ENCODE measurements at regions not wholly inside any gene's neighbourhood (a gene's known extent, or its start where the extent isn't known, plus 50 kb on each side); places are given as distances from the start of the nearest gene placed in this dataset.
"Not testable (repeated sequence)": the region's sequence is repeated elsewhere in the genome, so short reads cannot be mapped to it uniquely, and the experiment has no call there.

DNA sequence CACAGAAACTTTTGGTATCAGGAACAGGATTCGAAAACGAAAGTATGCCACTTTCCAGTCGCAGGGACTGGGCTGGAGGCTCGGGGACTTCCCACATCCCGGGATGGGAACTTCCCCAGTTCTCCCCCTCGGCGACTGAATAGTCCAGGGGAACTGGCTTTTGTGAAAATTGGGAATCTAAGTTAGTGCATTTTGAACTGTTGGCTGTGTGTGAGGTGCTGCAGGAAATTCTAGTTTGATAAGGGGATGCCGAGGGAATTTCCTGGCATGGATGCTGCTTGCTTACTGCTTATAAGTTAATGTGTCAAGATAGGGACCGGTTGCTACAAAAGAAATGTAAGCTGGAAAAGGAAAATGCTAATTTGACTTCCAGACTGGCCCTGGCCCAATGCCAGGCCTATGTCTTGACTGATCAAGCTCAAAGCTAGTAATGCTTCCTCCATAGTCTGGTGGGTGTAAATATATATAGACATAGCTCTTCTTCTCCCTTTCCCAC, 73.4 kb upstream of the EIF5 start:
- no peak for DNase-seq (ENCODE audit: low read depth)

DNA sequence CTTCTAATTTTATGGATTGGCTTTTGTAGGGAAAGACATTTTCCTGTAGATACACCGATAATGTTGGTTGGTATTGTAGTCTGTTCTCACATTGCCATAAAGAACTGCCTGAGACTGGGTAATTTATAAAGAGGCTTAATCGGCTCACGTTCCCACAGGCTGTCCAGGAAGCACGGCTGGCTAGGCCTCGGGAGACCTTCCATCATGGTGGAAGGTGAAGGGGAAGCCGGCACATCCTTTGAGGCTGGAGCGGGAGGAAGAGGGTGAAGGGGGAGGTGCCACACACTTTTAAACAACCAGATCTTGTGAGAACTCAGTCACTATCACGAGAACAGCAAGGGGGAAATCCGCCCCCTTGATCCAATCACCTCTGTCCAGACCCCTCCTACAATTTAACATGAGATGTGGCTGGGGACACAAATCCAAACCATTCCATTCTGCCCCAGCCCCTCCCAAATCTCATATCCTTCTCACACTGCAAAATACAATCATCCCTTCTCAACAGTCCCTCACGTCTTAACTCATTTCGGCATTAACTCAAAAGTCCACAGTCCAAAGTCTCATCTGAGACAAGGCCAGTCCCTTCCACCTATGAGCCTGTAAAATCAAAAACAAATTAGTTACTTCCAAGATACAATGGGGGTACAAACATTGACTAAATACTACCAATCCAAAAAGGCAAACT, 66.7 kb upstream of the EIF5 start:
- no peak for DNase-seq (ENCODE audit: low read depth)

GRCh38 chr14:103271189-103271588, 62.8 kb upstream of the EIF5 start:
- no peak for DNase-seq (ENCODE audit: low read depth)

DNA sequence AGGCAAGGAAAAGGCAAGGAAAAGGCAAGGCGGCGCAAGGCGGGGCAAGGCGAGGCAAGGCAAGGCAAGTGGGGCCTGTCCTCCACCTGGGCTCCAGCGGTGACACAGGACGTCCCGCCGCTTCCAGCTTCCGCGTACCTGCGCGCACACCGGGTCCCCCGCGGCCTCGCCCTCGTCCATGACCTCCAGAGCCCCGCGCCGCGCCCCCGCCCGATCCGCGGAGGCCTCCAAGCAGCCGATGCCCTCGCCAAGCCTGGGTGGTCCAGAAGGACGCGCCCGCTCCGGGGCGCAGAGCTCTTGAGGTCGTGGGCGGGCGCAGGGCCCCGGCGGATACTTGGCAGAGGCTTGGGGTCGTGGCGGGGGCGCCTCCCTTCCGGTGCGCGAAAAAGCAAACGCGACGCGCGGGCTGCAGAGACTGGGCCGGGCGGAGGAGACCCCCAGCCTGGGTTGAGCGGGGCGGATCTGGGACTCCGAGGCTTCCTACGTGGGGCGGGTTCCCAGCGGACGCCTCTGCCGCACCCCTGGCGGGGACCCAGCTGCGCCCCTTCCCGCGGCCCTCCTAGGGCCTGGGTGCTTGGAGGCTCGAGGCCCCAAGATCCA, 60.8 kb upstream of the EIF5 start:
- DNase-seq (ENCODE audit: low read depth): no peak

DNA sequence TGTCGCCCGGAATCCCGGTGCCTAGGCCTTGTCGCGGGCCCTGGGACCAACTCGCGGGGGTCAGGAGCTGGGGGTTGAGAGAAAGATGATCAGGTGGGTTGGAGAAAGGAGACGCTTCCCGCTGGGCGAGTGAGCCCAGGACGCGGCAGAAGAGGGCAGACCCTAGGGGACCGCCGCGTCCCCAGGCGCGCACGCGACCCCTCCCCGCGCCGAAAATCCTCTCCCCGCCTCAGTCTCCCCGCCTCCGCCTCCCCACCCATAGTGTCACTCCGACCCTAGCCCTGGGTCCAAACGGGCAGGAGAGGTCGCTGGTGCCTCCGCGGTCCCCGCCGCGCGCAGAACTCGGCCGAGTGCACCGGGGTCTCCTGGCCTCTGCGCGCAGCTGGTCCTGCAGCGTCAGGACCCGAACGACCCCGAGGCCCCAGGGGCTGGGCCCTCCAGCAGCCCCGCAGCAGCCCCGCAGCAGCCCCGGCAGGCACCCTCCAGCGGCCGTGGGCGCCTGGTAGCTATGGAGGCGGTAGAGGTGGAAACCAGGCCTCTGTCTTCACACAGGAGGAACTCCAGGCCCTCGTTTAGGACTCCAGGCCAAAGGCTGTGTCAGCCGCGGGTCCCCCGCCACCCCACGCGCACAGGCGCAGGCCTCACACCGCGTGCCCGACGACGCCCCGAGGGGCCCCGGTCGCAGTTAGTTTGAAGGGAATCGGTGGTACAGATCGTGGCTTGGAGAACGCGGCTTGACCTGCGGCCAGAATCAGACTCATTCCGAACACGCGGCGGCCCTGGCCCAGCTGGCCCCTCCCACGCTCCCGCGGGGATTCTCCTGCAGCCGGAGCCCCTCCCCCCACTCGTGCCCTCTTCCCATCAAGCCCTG, 60.1 kb upstream of the EIF5 start:
- DNase-seq (ENCODE audit: low read depth): no peak

GRCh38 chr14:103275000-103275399, 59.0 kb upstream of the EIF5 start:
- DNase-seq (ENCODE audit: low read depth): no peak

GRCh38 chr14:103277931-103278330, 56.1 kb upstream of the EIF5 start:
- no peak for DNase-seq (ENCODE audit: low read depth)

- DNase-seq (ENCODE audit: low read depth): no peak
Measured at GRCh38 chr14:103279142-103280025, 54.7 kb upstream of the EIF5 start.

- no peak for DNase-seq (ENCODE audit: low read depth)
Measured at GRCh38 chr14:103280278-103280928, 53.6 kb upstream of the EIF5 start.

DNA sequence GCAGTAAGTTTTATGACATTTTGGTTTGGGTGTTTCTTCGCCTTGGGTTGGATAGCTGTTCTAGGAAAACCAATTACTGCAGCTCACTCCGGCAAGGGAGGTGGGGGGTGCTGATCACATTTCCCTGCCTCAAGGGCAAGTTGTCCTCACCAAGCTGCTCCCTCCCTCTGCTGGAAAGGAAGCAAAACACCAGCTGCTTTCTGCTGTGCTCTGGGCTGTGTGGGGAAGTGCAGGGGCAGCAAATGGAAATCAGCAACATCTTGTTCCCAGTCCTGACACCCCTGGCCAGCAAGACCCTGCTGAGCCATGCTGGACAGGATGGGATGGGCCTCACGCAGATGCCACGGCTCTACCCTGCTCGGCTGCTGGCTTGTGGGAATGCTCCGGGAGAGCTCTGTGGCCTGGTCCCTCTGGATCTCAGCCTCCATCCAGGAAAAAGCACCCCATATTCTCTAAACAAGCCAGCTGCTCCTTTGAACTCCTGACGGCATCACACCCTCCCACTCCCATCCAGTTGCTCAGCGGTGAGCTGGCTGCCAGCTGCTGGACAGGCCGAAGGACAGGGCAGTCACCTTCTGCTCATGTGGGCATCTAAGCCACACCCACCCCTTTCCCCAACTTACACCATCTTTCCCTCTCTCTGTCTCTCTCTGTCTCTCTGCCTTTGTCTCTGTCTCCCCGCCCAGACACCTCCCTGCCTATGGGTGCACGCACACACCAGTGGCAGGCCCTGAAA, 52.4 kb upstream of the EIF5 start:
- peak; percentile 46 for DNase-seq (ENCODE audit: low read depth)

GRCh38 chr14:103282309-103282708, 51.7 kb upstream of the EIF5 start:
- not testable (repeated sequence) for DNase-seq (ENCODE audit: low read depth)

GRCh38 chr14:103282932-103283331, 51.1 kb upstream of the EIF5 start:
- DNase-seq (ENCODE audit: low read depth): no peak

- no peak for DNase-seq (ENCODE audit: low read depth)
Measured at GRCh38 chr14:103283916-103284315, 50.1 kb upstream of the EIF5 start.
